Keratinocyte (primary cell): ENCODE measurements at regions not wholly inside any gene's neighbourhood (a gene's known extent, or its start where the extent isn't known, plus 50 kb on each side); places are given as distances from the start of the nearest gene placed in this dataset.
"Not testable (repeated sequence)": the region's sequence is repeated elsewhere in the genome, so short reads cannot be mapped to it uniquely, and the experiment has no call there.

ENCODE experiments used
- DNase-seq: peaks from one replicate; pipeline ENCODE4 v3.0.0-alpha.2; 2011; ENCODE audit warnings: low read depth, missing footprints, low spot score
- FAIRE-seq: peaks from 2 replicates; lab custom pipeline; 2011; peaks lifted over from hg19 to GRCh38; lab: Jason Lieb, UNC
- H2AFZ ChIP-seq: 2 replicates; pipeline ENCODE4 v1.6.0; 2012; ENCODE audit warnings: low read length, control low read depth, inconsistent platforms; ENCODE audit not compliant: control insufficient read depth
- H3K27ac ChIP-seq: 2 replicates; pipeline ENCODE4 v1.5.1; 2011; ENCODE audit warnings: low read length; ENCODE audit not compliant: control insufficient read depth, insufficient read depth
- H3K27me3 ChIP-seq: 3 replicates; pipeline ENCODE4 v1.6.0; 2011; ENCODE audit warnings: low read length; ENCODE audit not compliant: control insufficient read depth, insufficient read depth; ENCODE audit errors: extremely low read depth
- H3K36me3 ChIP-seq, 2 experiments: 2 replicates in 1 of 2; 3 replicates in 1 of 2; pipeline ENCODE4 v1.5.1; 2011; ENCODE audit warnings: low read length in 2 of 2, mild to moderate bottlenecking in 1 of 2; ENCODE audit not compliant: control insufficient read depth in 2 of 2, insufficient read depth in 2 of 2; ENCODE audit errors: extremely low read depth in 1 of 2
- H3K4me1 ChIP-seq: 3 replicates; pipeline ENCODE4 v1.5.1; 2011; ENCODE audit warnings: low read length; ENCODE audit not compliant: control insufficient read depth, insufficient read depth; ENCODE audit errors: extremely low read depth
- H3K4me2 ChIP-seq: 3 replicates; pipeline ENCODE4 v1.6.0; 2011; ENCODE audit warnings: low read depth, low read length; ENCODE audit not compliant: control insufficient read depth, insufficient read depth; ENCODE audit errors: extremely low read depth
- H3K4me3 ChIP-seq, 3 experiments: fragments of 200-600 bp in 1 of 3; sonication (generic) in 1 of 3; 2 replicates in 2 of 3; 3 replicates in 1 of 3; pipeline ENCODE4 v1.5.1; 2011 to 2016; ENCODE audit warnings: low read length in 3 of 3, mild to moderate bottlenecking in 3 of 3, control low read depth in 2 of 3, inconsistent platforms in 1 of 3, low read depth in 1 of 3, mixed read lengths in 1 of 3, mixed run types in 1 of 3, moderate library complexity in 1 of 3; ENCODE audit not compliant: control insufficient read depth in 2 of 3, insufficient read depth in 2 of 3; ENCODE audit errors: extremely low read depth in 1 of 3
- H3K79me2 ChIP-seq: 2 replicates; pipeline ENCODE4 v1.6.0; 2012; ENCODE audit warnings: low read length; ENCODE audit not compliant: control insufficient read depth, insufficient read depth
- H3K9ac ChIP-seq: 3 replicates; pipeline ENCODE4 v1.6.0; 2011; ENCODE audit warnings: low read length; ENCODE audit not compliant: control insufficient read depth, insufficient read depth; ENCODE audit errors: extremely low read depth
- H3K9me1 ChIP-seq: 3 replicates; pipeline ENCODE4 v1.6.0; 2011; ENCODE audit warnings: low read length; ENCODE audit not compliant: control insufficient read depth, insufficient read depth; ENCODE audit errors: extremely low read depth
- H3K9me3 ChIP-seq: 2 replicates; pipeline ENCODE4 v1.5.1; 2012; ENCODE audit warnings: low read depth, low read length; ENCODE audit not compliant: control insufficient read depth
- H4K20me1 ChIP-seq: 3 replicates; pipeline ENCODE4 v1.6.0; 2011; ENCODE audit warnings: low read length; ENCODE audit not compliant: control insufficient read depth, insufficient read depth; ENCODE audit errors: extremely low read depth
- EZH2 ChIP-seq: IDR thresholded peaks from one replicate; pipeline ENCODE4 v1.6.1; 2012; ENCODE audit warnings: inconsistent platforms, mild to moderate bottlenecking, low read length, moderate library complexity
- dilution Hi-C: fragments of 300-500 bp; cut with MboI; formaldehyde crosslinking; loops from one replicate; pipeline ENCODE4 v1.7.0; 2020; ENCODE audit warnings: low sequenced_read_pairs; ENCODE audit not compliant: extremely low pct_ligation_motif_present
- TF ChIP-seq, protein P1 (sequence below), 3 experiments: IDR thresholded peaks in 1 of 3; conservative IDR thresholded peaks in 1 of 3; optimal IDR thresholded peaks in 1 of 3; 2 replicates in 2 of 3; 3 replicates in 1 of 3; pipeline versions ENCODE3 to v1.5.1; 2011; ENCODE audit warnings: low read length in 3 of 3, mild to moderate bottlenecking in 3 of 3, moderate library complexity in 2 of 3, control low read depth in 1 of 3, inconsistent platforms in 1 of 3; ENCODE audit not compliant: insufficient read depth in 2 of 3; ENCODE audit errors: extremely low read depth in 1 of 3

GRCh38 chr7:13021566-13022300, 334.3 kb downstream of the ARL4A start:
- H3K9ac ChIP-seq, result no peak overlapping the region
- no peaks in the 10 kb centered on the region for H3K9me3 ChIP-seq
- no peak overlapping the region for H3K27ac ChIP-seq
- H3K27me3 ChIP-seq, result no peaks in the 10 kb centered on the region
- FAIRE-seq, result no peak
- no peak overlapping the region for H3K4me2 ChIP-seq
- peaks cover 14% of the 10 kb centered on the region for H3K4me1 ChIP-seq
- no peaks in the 10 kb centered on the region for H3K9me1 ChIP-seq
- no peaks in the 10 kb centered on the region for H3K36me3 ChIP-seq
- TF ChIP-seq, protein P1, sequence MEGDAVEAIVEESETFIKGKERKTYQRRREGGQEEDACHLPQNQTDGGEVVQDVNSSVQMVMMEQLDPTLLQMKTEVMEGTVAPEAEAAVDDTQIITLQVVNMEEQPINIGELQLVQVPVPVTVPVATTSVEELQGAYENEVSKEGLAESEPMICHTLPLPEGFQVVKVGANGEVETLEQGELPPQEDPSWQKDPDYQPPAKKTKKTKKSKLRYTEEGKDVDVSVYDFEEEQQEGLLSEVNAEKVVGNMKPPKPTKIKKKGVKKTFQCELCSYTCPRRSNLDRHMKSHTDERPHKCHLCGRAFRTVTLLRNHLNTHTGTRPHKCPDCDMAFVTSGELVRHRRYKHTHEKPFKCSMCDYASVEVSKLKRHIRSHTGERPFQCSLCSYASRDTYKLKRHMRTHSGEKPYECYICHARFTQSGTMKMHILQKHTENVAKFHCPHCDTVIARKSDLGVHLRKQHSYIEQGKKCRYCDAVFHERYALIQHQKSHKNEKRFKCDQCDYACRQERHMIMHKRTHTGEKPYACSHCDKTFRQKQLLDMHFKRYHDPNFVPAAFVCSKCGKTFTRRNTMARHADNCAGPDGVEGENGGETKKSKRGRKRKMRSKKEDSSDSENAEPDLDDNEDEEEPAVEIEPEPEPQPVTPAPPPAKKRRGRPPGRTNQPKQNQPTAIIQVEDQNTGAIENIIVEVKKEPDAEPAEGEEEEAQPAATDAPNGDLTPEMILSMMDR (optimal IDR thresholded peaks at IDR 0.05 in 1 of 3, IDR thresholded peaks at IDR 0.05 in 1 of 3, conservative IDR thresholded peaks at IDR 0.05 in 1 of 3; ENCODE audit: extremely low read depth in 1 of 3, insufficient read depth in 2 of 3, low read length in 3 of 3), result no peak
- TF ChIP-seq EZH2, result no peak
- no peak overlapping the region for H3K4me3 ChIP-seq
- H4K20me1 ChIP-seq, result no peaks in the 10 kb centered on the region
- dilution Hi-C loops, result no loop called here
- DNase-seq, result no peak
- no peak overlapping the region for H2AFZ ChIP-seq
- no peaks in the 10 kb centered on the region for H3K79me2 ChIP-seq

- TF ChIP-seq, protein P1 (optimal IDR thresholded peaks at IDR 0.05 in 1 of 3, IDR thresholded peaks at IDR 0.05 in 1 of 3, conservative IDR thresholded peaks at IDR 0.05 in 1 of 3; ENCODE audit: extremely low read depth in 1 of 3, insufficient read depth in 2 of 3, low read length in 3 of 3), result no peak
- TF ChIP-seq EZH2, result no peak
- Histone ChIP-seq H3K4me1 (no peaks in the 10 kb centered on the region), H3K9me1 (no peaks in the 10 kb centered on the region), H3K4me2 (no peak overlapping the region), H3K9ac (no peak overlapping the region), H3K79me2 (no peaks in the 10 kb centered on the region), H3K9me3 (no peaks in the 10 kb centered on the region), H2AFZ (no peak overlapping the region), H3K36me3 (no peaks in the 10 kb centered on the region), H3K4me3 (no peak overlapping the region), H3K27ac (no peak overlapping the region), H4K20me1 (no peaks in the 10 kb centered on the region), H3K27me3 (no peaks in the 10 kb centered on the region)
- FAIRE-seq (no peak), DNase-seq (no peak)
- dilution Hi-C loops, result no loop called here
Measured at GRCh38 chr7:13024121-13024674, 336.8 kb downstream of the ARL4A start.

- FAIRE-seq, H3K9me1 ChIP-seq, H3K36me3 ChIP-seq, H3K4me1 ChIP-seq, H3K4me2 ChIP-seq, H2AFZ ChIP-seq, H3K4me3 ChIP-seq, H3K9ac ChIP-seq, H3K27ac ChIP-seq, dilution Hi-C loops, H4K20me1 ChIP-seq, H3K79me2 ChIP-seq, DNase-seq, H3K27me3 ChIP-seq, H3K9me3 ChIP-seq: not testable (repeated sequence)
Measured at GRCh38 chr7:13025043-13025442, 337.6 kb downstream of the ARL4A start.
